Stimulated activated naive B cell treated with anti-CD40 and anti-IgM and Interleukin-4, amounts not matched to agents 10 μg/mL and 1 μg/mL and 100 μg/mL, for 72 hours (primary cell): ENCODE measurements at regions not wholly inside any gene's neighbourhood (a gene's known extent, or its start where the extent isn't known, plus 50 kb on each side); places are given as distances from the start of the nearest gene placed in this dataset.
"Not testable (repeated sequence)": the region's sequence is repeated elsewhere in the genome, so short reads cannot be mapped to it uniquely, and the experiment has no call there.

Experiments used
- ATAC-seq, 2 donors: fragments of 150-1000 bp; cut with Tn5 transposase; replicated peaks; 2 replicates each; pipeline ENCODE4 v1.10.0; 2021; ENCODE audit warnings: moderate library complexity in 1 of 2
- DNase-seq: peaks from one replicate; pipeline ENCODE4 v3.0.0; 2021
- H3K27ac Mint-ChIP-seq: one replicate; pipeline ENCODE4 v1.8.0; 2022; ENCODE audit warnings: mild to moderate bottlenecking, mixed read lengths
- H3K27me3 Mint-ChIP-seq, 2 donors: one replicate each; pipeline ENCODE4 v1.8.0; 2022; ENCODE audit warnings: mixed read lengths in 2 of 2
- H3K36me3 Mint-ChIP-seq, 2 donors: one replicate each; pipeline ENCODE4 v1.8.0; 2022; ENCODE audit warnings: mixed read lengths in 2 of 2, mild to moderate bottlenecking in 1 of 2
- H3K4me1 Mint-ChIP-seq, 2 donors: one replicate each; pipeline ENCODE4 v1.8.0; 2022; ENCODE audit warnings: mixed read lengths in 2 of 2, mild to moderate bottlenecking in 1 of 2
- H3K4me3 Mint-ChIP-seq, 2 donors: one replicate each; pipeline ENCODE4 v1.8.0; 2022; ENCODE audit warnings: mild to moderate bottlenecking in 2 of 2, mixed read lengths in 2 of 2, moderate library complexity in 1 of 2
- H3K9me3 Mint-ChIP-seq, 2 donors: one replicate each; pipeline ENCODE4 v1.8.0; 2022; ENCODE audit warnings: mixed read lengths in 2 of 2, mild to moderate bottlenecking in 1 of 2

GRCh38 chr5:109989161-109989560 lies 299.4 kb downstream of the MAN2A1 start:
- ATAC-seq: no peak
- H3K27me3 Mint-ChIP-seq: peaks cover 0 to 6% of the 10 kb centered on the region in 2 donors
- H3K4me3 Mint-ChIP-seq: no peak overlapping the region
- H3K27ac Mint-ChIP-seq: no peak overlapping the region
- H3K36me3 Mint-ChIP-seq: no peaks in the 10 kb centered on the region
- peaks cover 0 to 1% of the 10 kb centered on the region in 2 donors for H3K9me3 Mint-ChIP-seq
- no peak for DNase-seq
- H3K4me1 Mint-ChIP-seq: no peaks in the 10 kb centered on the region

- no peaks in the 10 kb centered on the region for H3K9me3 Mint-ChIP-seq
- no peak for ATAC-seq
- DNase-seq: no peak
- H3K27ac Mint-ChIP-seq: no peak overlapping the region
- no peaks in the 10 kb centered on the region for H3K4me1 Mint-ChIP-seq
- no peaks in the 10 kb centered on the region for H3K36me3 Mint-ChIP-seq
- H3K27me3 Mint-ChIP-seq: peaks cover 0 to 6% of the 10 kb centered on the region in 2 donors
- H3K4me3 Mint-ChIP-seq: no peak overlapping the region
These were observed 300.4 kb downstream of the MAN2A1 start for GRCh38 chr5:109989994-109990722.

GRCh38 chr5:109990723-109991359 lies 301.1 kb downstream of the MAN2A1 start:
- no peak overlapping the region for H3K27ac Mint-ChIP-seq
- no peak overlapping the region for H3K4me3 Mint-ChIP-seq
- no peak for DNase-seq
- no peaks in the 10 kb centered on the region for H3K4me1 Mint-ChIP-seq
- H3K9me3 Mint-ChIP-seq: no peaks in the 10 kb centered on the region
- H3K36me3 Mint-ChIP-seq: no peaks in the 10 kb centered on the region
- no peak for ATAC-seq
- H3K27me3 Mint-ChIP-seq: peaks cover 0 to 6% of the 10 kb centered on the region in 2 donors

- Mint-ChIP-seq H3K27ac (no peak overlapping the region), H3K9me3 (no peaks in the 10 kb centered on the region), H3K4me3 (no peak overlapping the region), H3K36me3 (no peaks in the 10 kb centered on the region), H3K4me1 (no peaks in the 10 kb centered on the region), H3K27me3 (peaks cover 0 to 6% of the 10 kb centered on the region in 2 donors)
- ATAC-seq: no peak
- DNase-seq: no peak
These were observed 302.7 kb downstream of the MAN2A1 start for GRCh38 chr5:109992264-109992915.

GRCh38 chr5:109994135-109994534 lies 304.4 kb downstream of the MAN2A1 start:
- Mint-ChIP-seq H3K27me3 (peaks cover 0 to 6% of the 10 kb centered on the region in 2 donors), H3K27ac (no peak overlapping the region), H3K4me3 (no peak overlapping the region), H3K36me3 (no peaks in the 10 kb centered on the region), H3K9me3 (peaks cover 0 to 4% of the 10 kb centered on the region in 2 donors), H3K4me1 (no peaks in the 10 kb centered on the region)
- no peak for ATAC-seq
- DNase-seq: no peak

GRCh38 chr5:109996246-109996645 lies 306.5 kb downstream of the MAN2A1 start:
- peaks cover 4 to 8% of the 10 kb centered on the region in 2 donors for H3K4me1 Mint-ChIP-seq
- no peak overlapping the region for H3K27ac Mint-ChIP-seq
- H3K9me3 Mint-ChIP-seq: peaks cover 0 to 4% of the 10 kb centered on the region in 2 donors
- DNase-seq (no peak), ATAC-seq (no peak)
- H3K4me3 Mint-ChIP-seq: no peak overlapping the region
- no peaks in the 10 kb centered on the region for H3K36me3 Mint-ChIP-seq
- peaks cover 0 to 6% of the 10 kb centered on the region in 2 donors for H3K27me3 Mint-ChIP-seq

- H3K4me3 Mint-ChIP-seq: no peak overlapping the region
- no peak for DNase-seq
These were observed 307.4 kb downstream of the MAN2A1 start for GRCh38 chr5:109997161-109997560.

GRCh38 chr5:109998208-109998607 lies 308.5 kb downstream of the MAN2A1 start:
- Mint-ChIP-seq H3K27me3 (no peaks in the 10 kb centered on the region), H3K4me3 (no peak overlapping the region), H3K36me3 (no peaks in the 10 kb centered on the region), H3K9me3 (peaks cover 0 to 4% of the 10 kb centered on the region in 2 donors), H3K27ac (no peak overlapping the region), H3K4me1 (peaks cover 4 to 8% of the 10 kb centered on the region in 2 donors)
- no peak for DNase-seq
- no peak for ATAC-seq

More at GRCh38 chr5:109997161-109997560, 307.4 kb downstream of the MAN2A1 start:
- Mint-ChIP-seq H3K36me3 (no peaks in the 10 kb centered on the region), H3K9me3 (peaks cover 0 to 4% of the 10 kb centered on the region in 2 donors), H3K27ac (no peak overlapping the region), H3K4me1 (peaks cover 4 to 8% of the 10 kb centered on the region in 2 donors), H3K27me3 (peaks cover 0 to 5% of the 10 kb centered on the region in 2 donors)
- no peak for ATAC-seq

GRCh38 chr5:109998726-109999125 lies 309.0 kb downstream of the MAN2A1 start:
- ATAC-seq (no peak), DNase-seq (no peak)
- Mint-ChIP-seq H3K9me3 (peaks cover 0 to 4% of the 10 kb centered on the region in 2 donors), H3K27me3 (no peaks in the 10 kb centered on the region), H3K4me3 (no peak overlapping the region), H3K36me3 (no peaks in the 10 kb centered on the region), H3K4me1 (peaks cover 4 to 8% of the 10 kb centered on the region in 2 donors), H3K27ac (no peak overlapping the region)

- no peak for DNase-seq
- Mint-ChIP-seq H3K36me3 (no peaks in the 10 kb centered on the region), H3K27ac (no peak overlapping the region), H3K4me1 (peaks cover 4 to 8% of the 10 kb centered on the region in 2 donors), H3K27me3 (no peaks in the 10 kb centered on the region), H3K4me3 (no peak overlapping the region), H3K9me3 (peaks cover 3 to 9% of the 10 kb centered on the region in 2 donors)
- ATAC-seq: no peak
These were observed 311.9 kb downstream of the MAN2A1 start for GRCh38 chr5:110001648-110002047.

GRCh38 chr5:110002652-110003051 lies 312.9 kb downstream of the MAN2A1 start:
- Mint-ChIP-seq H3K4me3 (no peak overlapping the region), H3K27me3 (no peaks in the 10 kb centered on the region), H3K9me3 (peaks cover 3 to 9% of the 10 kb centered on the region in 2 donors), H3K4me1 (peaks cover 4 to 8% of the 10 kb centered on the region in 2 donors), H3K36me3 (no peaks in the 10 kb centered on the region), H3K27ac (no peak overlapping the region)
- ATAC-seq (no peak), DNase-seq (no peak)

GRCh38 chr5:110005907-110006562 lies 316.3 kb downstream of the MAN2A1 start:
- not testable (repeated sequence) for DNase-seq, H3K9me3 Mint-ChIP-seq, H3K27me3 Mint-ChIP-seq, ATAC-seq, H3K4me1 Mint-ChIP-seq, H3K36me3 Mint-ChIP-seq, H3K27ac Mint-ChIP-seq, H3K4me3 Mint-ChIP-seq

- no peaks in the 10 kb centered on the region for H3K4me1 Mint-ChIP-seq
- ATAC-seq: no peak
- no peak overlapping the region for H3K27ac Mint-ChIP-seq
- peaks cover 3 to 5% of the 10 kb centered on the region in 2 donors for H3K9me3 Mint-ChIP-seq
- no peak for DNase-seq
- no peaks in the 10 kb centered on the region for H3K36me3 Mint-ChIP-seq
- no peak overlapping the region for H3K4me3 Mint-ChIP-seq
- H3K27me3 Mint-ChIP-seq: peaks cover 1 to 5% of the 10 kb centered on the region in 2 donors
These were observed 317.4 kb downstream of the MAN2A1 start for GRCh38 chr5:110007101-110007500.

GRCh38 chr5:110008131-110008530 lies 318.4 kb downstream of the MAN2A1 start:
- no peaks in the 10 kb centered on the region for H3K4me1 Mint-ChIP-seq
- no peaks in the 10 kb centered on the region for H3K36me3 Mint-ChIP-seq
- ATAC-seq (no peak), DNase-seq (no peak)
- H3K9me3 Mint-ChIP-seq: peaks cover 4 to 5% of the 10 kb centered on the region in 2 donors
- no peak overlapping the region for H3K27ac Mint-ChIP-seq
- H3K27me3 Mint-ChIP-seq: peaks cover 9 to 10% of the 10 kb centered on the region in 2 donors
- H3K4me3 Mint-ChIP-seq: no peak overlapping the region
